Smooth muscle cell of the brain vasculature (primary cell): ENCODE measurements at regions not wholly inside any gene's neighbourhood (a gene's known extent, or its start where the extent isn't known, plus 50 kb on each side); places are given as distances from the start of the nearest gene placed in this dataset.
A peak's percentile ranks its signal among the peaks of the same experiment; 100 is the strongest.
"Not testable (repeated sequence)": the region's sequence is repeated elsewhere in the genome, so short reads cannot be mapped to it uniquely, and the experiment has no call there.

Experiments used
- DNase-seq: peaks from one replicate; pipeline ENCODE4 v3.0.0-alpha.2; 2012; ENCODE audit warnings: low read depth, low spot score

DNA sequence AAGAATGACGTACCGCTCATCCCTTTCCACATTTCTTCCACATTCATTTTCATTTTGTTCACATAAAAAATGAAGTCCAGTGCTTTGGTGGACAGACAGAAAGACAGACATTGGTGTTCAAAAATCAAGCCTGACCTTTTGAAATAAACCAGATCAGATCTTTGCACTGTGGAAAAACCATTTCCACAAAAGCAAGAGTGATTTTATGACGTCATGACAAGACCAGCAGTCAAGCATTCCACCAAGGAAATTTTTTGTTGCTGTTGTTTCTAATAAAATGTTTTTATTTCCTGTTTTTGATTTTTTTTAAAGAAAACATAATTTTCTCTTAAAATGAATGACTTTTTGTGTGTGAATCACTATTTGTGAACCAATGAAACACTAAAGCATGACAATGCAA lies 350.0 kb downstream of the KCNJ2 start:
- DNase-seq: no peak

GRCh38 chr17:70520447-70520846 lies 351.1 kb downstream of the KCNJ2 start:
- no peak for DNase-seq

GRCh38 chr17:70520956-70521355 lies 351.6 kb downstream of the KCNJ2 start:
- no peak for DNase-seq

- DNase-seq: no peak
Measured at GRCh38 chr17:70521821-70522256, 352.5 kb downstream of the KCNJ2 start.

DNA sequence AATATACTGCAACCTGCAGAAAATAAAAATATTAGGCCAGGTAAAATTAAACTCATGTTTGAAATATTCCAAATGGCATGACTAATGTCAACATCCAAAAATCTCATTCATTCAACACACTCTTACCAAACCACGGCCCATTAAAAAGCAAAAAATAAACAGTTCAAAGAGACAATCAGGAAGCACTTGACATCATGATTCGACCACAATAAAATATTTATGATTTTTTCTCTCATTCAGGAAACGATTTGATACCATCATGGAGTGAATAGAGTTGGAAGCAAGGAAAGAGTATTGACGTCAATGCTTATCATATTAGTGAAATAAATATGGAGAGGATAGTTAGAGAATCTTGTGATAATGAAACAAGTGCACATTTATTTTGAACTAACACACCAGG lies 354.1 kb downstream of the KCNJ2 start:
- no peak for DNase-seq

- DNase-seq: not testable (repeated sequence)
Measured at GRCh38 chr17:70525035-70525434, 355.7 kb downstream of the KCNJ2 start.

DNA sequence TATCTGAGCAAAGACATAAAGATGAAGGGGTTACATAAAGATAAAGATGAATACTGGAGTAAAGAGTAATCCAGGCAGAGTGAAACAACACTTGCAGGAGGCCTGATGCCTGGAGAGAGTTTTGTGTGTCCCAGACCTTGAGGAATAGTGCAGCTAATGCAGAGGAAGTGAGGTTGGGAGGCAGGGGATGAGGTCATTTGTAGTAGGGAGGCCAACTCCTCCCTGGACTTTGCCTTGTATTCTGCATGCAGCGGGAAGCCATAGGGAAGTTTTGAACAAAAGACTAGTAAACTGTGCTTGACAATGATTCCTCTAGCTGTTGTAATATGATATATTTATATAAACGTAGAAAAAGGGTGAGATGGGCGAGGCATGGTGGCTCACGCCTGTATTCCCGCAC lies 356.6 kb downstream of the KCNJ2 start:
- no peak for DNase-seq

DNA sequence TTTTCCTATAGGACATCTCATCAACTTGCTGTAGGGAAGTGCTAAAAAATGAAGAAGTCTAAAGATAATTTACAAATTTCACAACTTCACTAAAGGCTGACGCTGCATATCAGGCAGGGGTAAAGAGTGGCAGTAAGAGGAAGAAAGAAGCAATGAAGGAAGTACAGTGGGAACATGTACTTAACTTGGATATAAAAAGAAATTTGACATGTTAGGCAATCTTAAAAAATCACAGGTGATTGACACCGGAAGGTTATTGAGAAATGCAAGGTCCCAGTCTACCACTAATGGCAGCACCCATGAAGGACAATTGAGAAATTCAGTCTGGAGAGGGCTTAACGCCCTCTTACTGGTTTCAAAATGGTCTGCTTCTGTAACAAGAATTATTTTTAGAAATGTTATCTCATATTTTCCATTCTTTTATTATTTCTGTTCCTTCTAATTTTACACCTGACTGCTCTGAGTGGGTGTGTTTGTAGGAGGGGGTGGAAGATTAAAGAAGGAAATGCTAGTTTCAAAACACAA lies 358.1 kb downstream of the KCNJ2 start:
- DNase-seq: no peak

DNA sequence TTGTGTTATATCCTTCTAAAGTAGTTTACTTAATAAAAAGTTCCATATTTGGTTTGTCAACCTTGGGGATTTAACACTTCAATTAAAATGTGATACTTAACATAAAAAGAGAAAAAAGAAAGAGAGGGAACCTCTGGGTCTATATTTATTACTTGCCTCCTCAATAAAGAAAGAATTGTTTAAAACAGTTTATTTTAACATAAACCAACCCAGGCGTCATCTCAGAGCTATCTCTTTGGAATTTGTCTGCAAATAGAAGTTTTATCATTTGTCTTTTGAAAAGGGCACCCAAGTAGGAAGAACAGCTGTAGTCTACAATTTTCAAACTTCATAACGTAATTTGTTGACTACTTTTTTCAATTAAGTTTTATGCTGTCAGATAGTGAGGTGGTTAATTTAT lies 364.1 kb downstream of the KCNJ2 start:
- no peak for DNase-seq

DNA sequence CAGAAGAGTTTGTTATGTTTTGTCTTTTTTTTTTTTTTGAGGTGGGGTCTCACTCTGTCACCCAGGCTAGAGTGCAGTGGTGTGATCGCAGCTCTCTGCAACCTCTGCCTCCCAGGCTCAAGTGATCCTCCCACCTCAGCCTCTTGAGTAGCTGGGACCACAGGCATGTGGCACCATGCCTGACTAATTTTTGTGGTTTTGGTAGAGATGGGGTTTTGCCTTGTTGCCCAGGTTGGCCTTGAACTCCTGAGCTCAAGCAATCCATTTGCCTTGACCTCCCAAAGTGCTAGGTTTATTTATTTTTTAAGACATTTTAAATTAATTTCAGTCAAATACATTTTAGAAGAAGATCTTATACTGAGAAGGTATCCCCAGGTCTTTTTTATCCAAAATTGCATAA lies 366.7 kb downstream of the KCNJ2 start:
- DNase-seq: no peak

- no peak for DNase-seq
Measured at GRCh38 chr17:70539132-70539924, 370.0 kb downstream of the KCNJ2 start.

GRCh38 chr17:70542876-70543275 lies 373.5 kb downstream of the KCNJ2 start:
- DNase-seq: no peak

GRCh38 chr17:70544317-70544716 lies 375.0 kb downstream of the KCNJ2 start:
- DNase-seq: no peak

DNA sequence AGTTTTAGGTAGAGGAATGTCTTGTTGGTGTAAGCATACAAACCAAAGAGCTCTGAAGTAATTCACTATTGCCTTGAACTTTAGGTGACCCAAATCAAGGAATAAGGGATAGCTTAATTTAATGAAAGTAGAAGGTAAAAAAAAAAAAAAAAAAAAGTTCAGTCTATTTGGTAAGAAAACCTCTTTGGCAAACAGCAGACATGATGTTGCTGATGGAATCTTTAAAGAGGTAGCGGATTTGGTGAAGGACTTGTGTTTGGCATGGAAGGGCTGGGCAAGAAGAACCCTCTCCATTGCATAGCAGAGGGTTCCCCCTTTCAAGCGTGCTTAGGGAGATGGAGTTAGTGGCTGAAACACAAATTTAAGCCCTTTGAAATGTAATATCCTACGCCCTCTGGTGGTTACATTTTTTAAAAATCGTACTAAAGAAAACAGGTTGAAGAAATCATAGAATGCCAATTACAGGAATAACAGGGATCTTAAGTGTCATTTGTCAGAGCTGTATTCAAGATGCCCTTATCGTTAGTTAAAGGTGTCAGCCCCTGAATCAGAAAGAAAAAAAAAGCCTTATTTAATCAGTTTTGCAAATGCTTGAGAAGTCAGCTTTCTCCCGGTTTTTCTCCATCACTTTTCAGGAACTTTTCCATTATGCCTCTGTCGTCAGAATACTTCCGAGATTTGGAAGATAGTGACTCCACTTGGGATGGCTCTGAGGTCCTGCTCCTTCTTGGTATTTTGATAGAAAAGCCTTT lies 383.1 kb downstream of the KCNJ2 start:
- DNase-seq: peak; percentile 24

GRCh38 chr17:70552982-70553334 lies 383.6 kb downstream of the KCNJ2 start:
- DNase-seq: no peak

DNA sequence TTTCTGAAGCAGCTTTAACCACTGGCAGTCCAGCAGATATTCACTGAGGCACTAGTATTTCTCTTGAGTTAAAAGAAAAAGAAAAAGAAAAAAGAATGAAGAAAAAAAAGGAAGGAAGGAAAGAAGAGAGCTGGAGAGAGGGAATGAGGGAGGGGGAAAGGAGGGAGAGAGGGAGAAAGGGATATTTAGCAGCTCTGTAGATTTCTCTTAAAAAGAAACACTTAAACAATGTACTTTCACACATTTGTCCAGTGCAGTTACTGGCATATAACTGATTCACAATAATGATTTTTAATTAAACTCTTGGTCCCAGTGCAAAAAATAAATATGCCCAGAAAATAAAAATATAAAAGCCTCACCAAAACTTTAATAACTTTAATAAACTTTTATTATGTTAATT lies 386.4 kb downstream of the KCNJ2 start:
- no peak for DNase-seq

GRCh38 chr17:70558821-70559220 lies 389.5 kb downstream of the KCNJ2 start:
- DNase-seq: no peak

- no peak for DNase-seq
Measured at GRCh38 chr17:70560471-70560870, 391.1 kb downstream of the KCNJ2 start.

DNA sequence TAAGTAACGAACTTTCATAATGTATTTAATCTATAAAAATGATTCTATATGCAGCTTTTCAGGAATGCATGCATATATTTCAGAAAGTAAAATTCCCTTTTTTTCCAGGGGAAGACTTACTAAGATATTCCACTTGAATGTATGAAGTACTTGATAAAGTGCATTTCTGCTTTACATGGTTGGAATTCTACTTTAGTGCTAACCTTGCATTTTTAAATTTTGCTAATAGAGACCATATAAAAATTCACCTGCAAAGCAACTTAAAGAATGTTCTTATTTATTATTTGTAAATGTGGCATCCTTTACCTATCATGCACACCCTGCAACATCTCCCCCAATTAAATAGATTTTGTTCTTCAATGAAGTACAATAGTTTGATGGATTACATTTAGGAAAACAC lies 392.8 kb downstream of the KCNJ2 start:
- no peak for DNase-seq

DNA sequence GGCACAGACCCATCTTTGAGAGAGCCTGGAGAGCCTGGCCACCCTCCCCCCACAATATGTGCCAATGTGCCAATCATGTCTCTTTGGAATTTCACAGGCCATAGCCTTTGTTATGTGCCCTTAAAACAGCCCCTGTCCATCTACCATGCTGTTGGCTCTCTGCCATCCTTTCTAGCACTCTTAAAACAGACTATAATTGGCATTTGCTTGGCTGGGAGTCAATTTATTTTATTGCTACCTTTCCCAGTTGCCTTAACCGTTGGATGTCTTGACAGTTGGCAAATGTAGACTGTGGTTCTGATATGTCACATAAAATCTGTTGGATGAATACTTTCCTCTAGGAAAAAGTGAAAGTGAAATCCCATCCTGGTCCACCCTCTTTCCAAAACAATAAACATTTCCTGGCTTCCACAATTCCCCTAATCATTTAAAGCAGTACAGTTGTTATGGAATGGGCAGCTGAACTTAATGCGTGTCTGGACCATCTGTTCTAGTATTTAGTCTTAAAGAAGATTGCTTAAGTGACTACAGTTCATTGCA lies 394.0 kb downstream of the KCNJ2 start:
- DNase-seq: no peak

- DNase-seq: no peak
Measured at GRCh38 chr17:70564006-70564620, 394.8 kb downstream of the KCNJ2 start.

DNA sequence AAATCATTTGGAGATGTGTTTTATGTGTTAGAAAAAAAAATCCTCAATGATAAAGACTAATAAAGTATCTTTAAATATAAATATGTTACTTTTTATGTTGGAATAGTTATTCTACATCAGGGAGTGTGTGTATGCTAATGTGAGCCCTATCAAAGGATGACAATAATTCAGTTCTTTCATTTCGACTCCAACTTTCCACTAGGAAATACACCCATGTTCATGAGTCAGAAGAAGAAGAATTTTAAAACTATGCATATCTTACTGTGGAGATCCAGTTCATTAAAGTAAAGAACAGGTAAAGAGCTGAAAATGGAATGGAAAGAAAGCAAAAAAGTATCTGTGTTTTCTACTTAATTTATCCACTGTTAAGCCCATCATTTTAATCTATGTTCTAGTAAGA lies 399.8 kb downstream of the KCNJ2 start:
- DNase-seq: no peak
